ENCODE measurements at regions not wholly inside any gene's neighbourhood (a gene's known extent, or its start where the extent isn't known, plus 50 kb on each side); places are given as distances from the start of the nearest gene placed in this dataset.

GRCh38 chr11:119853581-119854360 is 124.8 kb upstream of the NECTIN1 start:
- no peaks in the 10 kb centered on the region for H3K9me2 ChIP-seq (replicated peaks; ENCODE audit: low read depth, low read length)
- H4K20me1 ChIP-seq (ENCODE audit: insufficient read depth, low read length, poor library complexity, severe bottlenecking): no peaks in the 10 kb centered on the region
- no peak overlapping the region for H3K4me3 ChIP-seq (ENCODE audit: low read length, poor library complexity, severe bottlenecking)
- no peaks in the 10 kb centered on the region for H3K9me3 ChIP-seq (ENCODE audit: insufficient read depth, low read depth, low read length)
- H3K4me2 ChIP-seq (ENCODE audit: low read depth, low read length, poor library complexity, severe bottlenecking): no peak overlapping the region
- no peaks in the 10 kb centered on the region for H3K79me2 ChIP-seq (ENCODE audit: insufficient read depth, low read length)
- no peaks in the 10 kb centered on the region for H3F3A ChIP-seq (ENCODE audit: low read depth)
- TF ChIP-seq EZH2phosphoT487 (IDR thresholded peaks at IDR 0.05; ENCODE audit: borderline replicate concordance): no peak
- TF ChIP-seq, protein P1, sequence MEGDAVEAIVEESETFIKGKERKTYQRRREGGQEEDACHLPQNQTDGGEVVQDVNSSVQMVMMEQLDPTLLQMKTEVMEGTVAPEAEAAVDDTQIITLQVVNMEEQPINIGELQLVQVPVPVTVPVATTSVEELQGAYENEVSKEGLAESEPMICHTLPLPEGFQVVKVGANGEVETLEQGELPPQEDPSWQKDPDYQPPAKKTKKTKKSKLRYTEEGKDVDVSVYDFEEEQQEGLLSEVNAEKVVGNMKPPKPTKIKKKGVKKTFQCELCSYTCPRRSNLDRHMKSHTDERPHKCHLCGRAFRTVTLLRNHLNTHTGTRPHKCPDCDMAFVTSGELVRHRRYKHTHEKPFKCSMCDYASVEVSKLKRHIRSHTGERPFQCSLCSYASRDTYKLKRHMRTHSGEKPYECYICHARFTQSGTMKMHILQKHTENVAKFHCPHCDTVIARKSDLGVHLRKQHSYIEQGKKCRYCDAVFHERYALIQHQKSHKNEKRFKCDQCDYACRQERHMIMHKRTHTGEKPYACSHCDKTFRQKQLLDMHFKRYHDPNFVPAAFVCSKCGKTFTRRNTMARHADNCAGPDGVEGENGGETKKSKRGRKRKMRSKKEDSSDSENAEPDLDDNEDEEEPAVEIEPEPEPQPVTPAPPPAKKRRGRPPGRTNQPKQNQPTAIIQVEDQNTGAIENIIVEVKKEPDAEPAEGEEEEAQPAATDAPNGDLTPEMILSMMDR (conservative IDR thresholded peaks at IDR 0.05; ENCODE audit: low read length): no peak
- no peak overlapping the region for H2AFZ ChIP-seq (ENCODE audit: low read length)
- H3K27me3 ChIP-seq (ENCODE audit: insufficient read depth, low read length, poor library complexity, severe bottlenecking): no peaks in the 10 kb centered on the region
- no peaks in the 10 kb centered on the region for H3K4me1 ChIP-seq (ENCODE audit: insufficient read depth, low read length, poor library complexity, severe bottlenecking)
- no peaks in the 10 kb centered on the region for H3K36me3 ChIP-seq (ENCODE audit: insufficient read depth, low read length)
- H3K9ac ChIP-seq (ENCODE audit: low read depth, low read length, poor library complexity, severe bottlenecking): no peak overlapping the region

DNA sequence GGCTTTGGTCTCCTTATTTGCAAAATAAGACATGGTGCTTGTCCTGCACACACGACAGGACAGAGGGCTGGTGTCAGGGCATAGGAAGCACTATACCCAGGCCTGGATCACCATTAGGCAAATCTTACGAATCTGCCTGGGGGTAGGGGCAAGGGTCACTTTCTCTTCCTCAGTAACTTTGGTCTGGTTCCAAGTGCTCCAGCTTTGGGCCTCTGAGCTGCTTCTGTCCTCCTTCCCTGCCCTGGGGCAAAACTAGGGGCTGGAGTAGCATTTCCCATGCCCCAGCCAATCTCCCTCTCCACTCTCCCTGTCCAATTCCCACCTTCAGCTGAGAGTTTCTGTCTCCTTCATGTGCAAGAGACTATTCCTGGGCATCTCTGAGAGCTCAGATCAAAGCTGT is 123.7 kb upstream of the NECTIN1 start:
- Histone ChIP-seq H3K4me3 (ENCODE audit: low read length, poor library complexity, severe bottlenecking) (no peak overlapping the region), H3K27me3 (ENCODE audit: insufficient read depth, low read length, poor library complexity, severe bottlenecking) (no peaks in the 10 kb centered on the region), H3K4me1 (ENCODE audit: insufficient read depth, low read length, poor library complexity, severe bottlenecking) (no peaks in the 10 kb centered on the region), H3K79me2 (ENCODE audit: insufficient read depth, low read length) (no peaks in the 10 kb centered on the region), H3K4me2 (ENCODE audit: low read depth, low read length, poor library complexity, severe bottlenecking) (no peak overlapping the region), H2AFZ (ENCODE audit: low read length) (no peak overlapping the region), H4K20me1 (ENCODE audit: insufficient read depth, low read length, poor library complexity, severe bottlenecking) (no peaks in the 10 kb centered on the region), H3K9me2 (replicated peaks; ENCODE audit: low read depth, low read length) (no peaks in the 10 kb centered on the region), H3K9me3 (ENCODE audit: insufficient read depth, low read depth, low read length) (no peaks in the 10 kb centered on the region), H3K36me3 (ENCODE audit: insufficient read depth, low read length) (no peaks in the 10 kb centered on the region), H3F3A (ENCODE audit: low read depth) (no peaks in the 10 kb centered on the region), H3K9ac (ENCODE audit: low read depth, low read length, poor library complexity, severe bottlenecking) (no peak overlapping the region)
- TF ChIP-seq EZH2phosphoT487 (IDR thresholded peaks at IDR 0.05; ENCODE audit: borderline replicate concordance): no peak
- TF ChIP-seq, protein P1 (conservative IDR thresholded peaks at IDR 0.05; ENCODE audit: low read length): no peak

GRCh38 chr11:119850822-119851409 is 121.9 kb upstream of the NECTIN1 start:
- Histone ChIP-seq H3F3A (ENCODE audit: low read depth) (no peaks in the 10 kb centered on the region), H3K4me2 (ENCODE audit: low read depth, low read length, poor library complexity, severe bottlenecking) (no peak overlapping the region), H3K9me3 (ENCODE audit: insufficient read depth, low read depth, low read length) (no peaks in the 10 kb centered on the region), H3K4me3 (ENCODE audit: low read length, poor library complexity, severe bottlenecking) (no peak overlapping the region), H3K4me1 (ENCODE audit: insufficient read depth, low read length, poor library complexity, severe bottlenecking) (no peaks in the 10 kb centered on the region), H3K9me2 (replicated peaks; ENCODE audit: low read depth, low read length) (no peaks in the 10 kb centered on the region), H3K79me2 (ENCODE audit: insufficient read depth, low read length) (no peaks in the 10 kb centered on the region), H2AFZ (ENCODE audit: low read length) (no peak overlapping the region), H3K9ac (ENCODE audit: low read depth, low read length, poor library complexity, severe bottlenecking) (no peak overlapping the region), H4K20me1 (ENCODE audit: insufficient read depth, low read length, poor library complexity, severe bottlenecking) (no peaks in the 10 kb centered on the region), H3K36me3 (ENCODE audit: insufficient read depth, low read length) (no peaks in the 10 kb centered on the region), H3K27me3 (ENCODE audit: insufficient read depth, low read length, poor library complexity, severe bottlenecking) (no peaks in the 10 kb centered on the region)
- TF ChIP-seq EZH2phosphoT487 (IDR thresholded peaks at IDR 0.05; ENCODE audit: borderline replicate concordance): no peak
- TF ChIP-seq, protein P1 (conservative IDR thresholded peaks at IDR 0.05; ENCODE audit: low read length): no peak

Data from Loucy (cell line).